Activated CD8-positive, alpha-beta memory T cell treated with anti-CD3 and anti-CD28 coated beads for 36 hours (primary cell): ENCODE measurements at regions not wholly inside any gene's neighbourhood (a gene's known extent, or its start where the extent isn't known, plus 50 kb on each side); places are given as distances from the start of the nearest gene placed in this dataset.
"Not testable (repeated sequence)": the region's sequence is repeated elsewhere in the genome, so short reads cannot be mapped to it uniquely, and the experiment has no call there.

Experiments used
- CTCF ChIA-PET: fragments of 350-600 bp; sonication (Branson Sonifier 250); formaldehyde crosslinking; loops from one replicate; lab custom pipeline; 2021; ENCODE audit warnings: antibody characterized with exemption; lab: Charles Lee
- POLR2A ChIA-PET: fragments of 350-600 bp; sonication (Branson Sonifier 250); formaldehyde crosslinking; loops from one replicate; lab custom pipeline; 2021; ENCODE audit warnings: antibody characterized with exemption; lab: Charles Lee

GRCh38 chr5:169531631-169532030 lies 51.9 kb upstream of the SPDL1 start:
- CTCF ChIA-PET = no interaction called here
- POLR2A ChIA-PET = no interaction called here

GRCh38 chr5:169527863-169528262 lies 55.7 kb upstream of the SPDL1 start:
- ChIA-PET POLR2A (no interaction called here), CTCF (no interaction called here)

- POLR2A ChIA-PET = no interaction called here
- CTCF ChIA-PET = no interaction called here
Observed at GRCh38 chr5:169527066-169527465, 56.5 kb upstream of the SPDL1 start.

- ChIA-PET POLR2A (no interaction called here), CTCF (no interaction called here)
Observed at GRCh38 chr5:169522851-169523250, 60.7 kb upstream of the SPDL1 start.

GRCh38 chr5:169521366-169521983 lies 62.1 kb upstream of the SPDL1 start:
- CTCF ChIA-PET = no interaction called here
- POLR2A ChIA-PET = no interaction called here

GRCh38 chr5:169519358-169519757 lies 64.2 kb upstream of the SPDL1 start:
- ChIA-PET POLR2A (no interaction called here), CTCF (no interaction called here)

- CTCF ChIA-PET, POLR2A ChIA-PET: not testable (repeated sequence)
Observed at GRCh38 chr5:169518779-169519178, 64.8 kb upstream of the SPDL1 start.

- CTCF ChIA-PET = no interaction called here
- POLR2A ChIA-PET = no interaction called here
Observed at GRCh38 chr5:169512385-169512784, 71.2 kb upstream of the SPDL1 start.

- POLR2A ChIA-PET = no interaction called here
- CTCF ChIA-PET = no interaction called here
Observed at GRCh38 chr5:169511708-169512107, 71.9 kb upstream of the SPDL1 start.

- ChIA-PET POLR2A (no interaction called here), CTCF (no interaction called here)
Observed at GRCh38 chr5:169507051-169507450, 76.5 kb upstream of the SPDL1 start.

- ChIA-PET POLR2A (no interaction called here), CTCF (no interaction called here)
Observed at GRCh38 chr5:169503886-169504285, 79.7 kb upstream of the SPDL1 start.

GRCh38 chr5:169499990-169500505 lies 83.5 kb upstream of the SPDL1 start:
- POLR2A ChIA-PET = no interaction called here
- CTCF ChIA-PET = no interaction called here

GRCh38 chr5:169496878-169497277 lies 86.7 kb upstream of the SPDL1 start:
- CTCF ChIA-PET = no interaction called here
- POLR2A ChIA-PET = no interaction called here

- CTCF ChIA-PET = interaction anchor here (0.7 kb wide), 1 partner anchor 71 kb away, joined by 3 read pairs; no protein-coding TSS in a partner anchor
- POLR2A ChIA-PET = no interaction called here
Observed at GRCh38 chr5:169494941-169495548, 88.5 kb upstream of the SPDL1 start.

- ChIA-PET CTCF (interaction anchor here (0.7 kb wide), 1 partner anchor 72 kb away, joined by 3 read pairs; no protein-coding TSS in a partner anchor), POLR2A (no interaction called here)
Observed at GRCh38 chr5:169494383-169494935, 89.1 kb upstream of the SPDL1 start.

GRCh38 chr5:169474226-169474625 lies 109.3 kb upstream of the SPDL1 start:
- ChIA-PET POLR2A (no interaction called here), CTCF (no interaction called here)

GRCh38 chr5:169472544-169472943 lies 111.0 kb upstream of the SPDL1 start:
- ChIA-PET POLR2A (no interaction called here), CTCF (no interaction called here)

GRCh38 chr5:169471021-169471420 lies 112.6 kb upstream of the SPDL1 start:
- ChIA-PET POLR2A (no interaction called here), CTCF (interaction anchor here (0.5 kb wide), 1 partner anchor 756 kb away, joined by 3 read pairs; no protein-coding TSS in a partner anchor)

GRCh38 chr5:169467041-169467771 lies 116.4 kb upstream of the SPDL1 start:
- ChIA-PET CTCF (no interaction called here), POLR2A (no interaction called here)

- CTCF ChIA-PET = no interaction called here
- POLR2A ChIA-PET = no interaction called here
Observed at GRCh38 chr5:169460896-169461295, 122.7 kb upstream of the SPDL1 start.
